ENCODE measurements at regions not wholly inside any gene's neighbourhood (a gene's known extent, or its start where the extent isn't known, plus 50 kb on each side); places are given as distances from the start of the nearest gene placed in this dataset.

DNA sequence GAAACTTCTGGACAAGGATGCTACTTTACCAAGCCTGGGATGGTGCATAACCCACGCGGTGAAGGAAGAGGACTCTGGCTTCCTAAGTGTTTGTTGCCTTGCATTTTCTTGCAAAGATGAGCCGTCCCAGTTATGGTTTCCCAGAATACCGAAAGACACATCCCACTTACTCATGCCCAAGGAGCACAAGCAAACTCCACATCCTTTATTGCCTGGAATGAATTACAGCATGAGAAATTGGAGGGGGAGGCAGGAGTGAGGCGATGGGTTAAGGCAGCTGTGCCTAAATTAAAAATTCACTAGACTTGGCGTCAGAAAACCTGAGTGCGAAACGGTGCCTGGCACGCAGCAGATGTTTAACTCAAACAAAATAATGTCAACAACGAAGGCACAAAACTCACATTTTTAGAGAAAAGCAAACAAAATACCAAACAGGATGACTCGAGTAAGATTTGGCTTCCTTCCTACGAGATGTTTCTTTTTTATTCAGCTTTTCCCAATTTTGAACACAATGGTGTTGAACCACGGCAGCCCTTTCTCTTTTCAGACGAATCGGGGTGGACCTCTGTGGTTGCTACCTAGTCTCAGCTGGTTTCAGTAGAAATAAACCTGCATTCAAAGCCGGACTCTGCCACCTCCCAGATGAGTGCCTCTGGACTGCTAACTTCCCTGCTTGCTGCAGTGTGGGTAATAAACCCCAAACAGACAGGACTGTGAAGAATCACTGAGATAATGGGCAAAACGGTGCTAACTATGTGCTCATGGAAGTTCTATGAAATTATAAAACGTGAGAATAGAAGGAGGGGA is 100.3 kb upstream of the NCK2 start:
- H3K4me3 ChIP-seq (ENCODE audit: control insufficient read depth in 2 of 3, extremely low read depth in 1 of 3, insufficient read depth in 2 of 3, low read depth in 1 of 3, low read length in 3 of 3), result no peak overlapping the region
- no peaks in the 10 kb centered on the region for H3K79me2 ChIP-seq (ENCODE audit: control insufficient read depth, insufficient read depth, low read length)
- H3K27ac ChIP-seq (ENCODE audit: control insufficient read depth, insufficient read depth, low read length), result no peak overlapping the region
- H3K36me3 ChIP-seq (ENCODE audit: control insufficient read depth in 2 of 2, extremely low read depth in 1 of 2, insufficient read depth in 2 of 2, low read length in 2 of 2), result no peaks in the 10 kb centered on the region
- no peak overlapping the region for H3K4me2 ChIP-seq (ENCODE audit: control insufficient read depth, extremely low read depth, insufficient read depth, low read depth, low read length)
- dilution Hi-C loops (cut with MboI; ENCODE audit: extremely low pct_ligation_motif_present, low sequenced_read_pairs), result no loop called here
- H3K9me1 ChIP-seq (ENCODE audit: control insufficient read depth, extremely low read depth, insufficient read depth, low read length), result no peaks in the 10 kb centered on the region
- no peak for DNase-seq (ENCODE audit: low read depth, low spot score)
- FAIRE-seq, result no peak
- H3K9ac ChIP-seq (ENCODE audit: control insufficient read depth, extremely low read depth, insufficient read depth, low read length), result no peak overlapping the region
- H2AFZ ChIP-seq (ENCODE audit: control insufficient read depth, low read length), result no peak overlapping the region
- no peaks in the 10 kb centered on the region for H3K4me1 ChIP-seq (ENCODE audit: control insufficient read depth, extremely low read depth, insufficient read depth, low read length)
- no peaks in the 10 kb centered on the region for H4K20me1 ChIP-seq (ENCODE audit: control insufficient read depth, extremely low read depth, insufficient read depth, low read length)
- TF ChIP-seq, protein P1, sequence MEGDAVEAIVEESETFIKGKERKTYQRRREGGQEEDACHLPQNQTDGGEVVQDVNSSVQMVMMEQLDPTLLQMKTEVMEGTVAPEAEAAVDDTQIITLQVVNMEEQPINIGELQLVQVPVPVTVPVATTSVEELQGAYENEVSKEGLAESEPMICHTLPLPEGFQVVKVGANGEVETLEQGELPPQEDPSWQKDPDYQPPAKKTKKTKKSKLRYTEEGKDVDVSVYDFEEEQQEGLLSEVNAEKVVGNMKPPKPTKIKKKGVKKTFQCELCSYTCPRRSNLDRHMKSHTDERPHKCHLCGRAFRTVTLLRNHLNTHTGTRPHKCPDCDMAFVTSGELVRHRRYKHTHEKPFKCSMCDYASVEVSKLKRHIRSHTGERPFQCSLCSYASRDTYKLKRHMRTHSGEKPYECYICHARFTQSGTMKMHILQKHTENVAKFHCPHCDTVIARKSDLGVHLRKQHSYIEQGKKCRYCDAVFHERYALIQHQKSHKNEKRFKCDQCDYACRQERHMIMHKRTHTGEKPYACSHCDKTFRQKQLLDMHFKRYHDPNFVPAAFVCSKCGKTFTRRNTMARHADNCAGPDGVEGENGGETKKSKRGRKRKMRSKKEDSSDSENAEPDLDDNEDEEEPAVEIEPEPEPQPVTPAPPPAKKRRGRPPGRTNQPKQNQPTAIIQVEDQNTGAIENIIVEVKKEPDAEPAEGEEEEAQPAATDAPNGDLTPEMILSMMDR (optimal IDR thresholded peaks at IDR 0.05 in 1 of 3, IDR thresholded peaks at IDR 0.05 in 1 of 3, conservative IDR thresholded peaks at IDR 0.05 in 1 of 3; ENCODE audit: extremely low read depth in 1 of 3, insufficient read depth in 2 of 3, low read length in 3 of 3), result no peak
- no peak for TF ChIP-seq EZH2 (IDR thresholded peaks at IDR 0.05; ENCODE audit: low read length)
- H3K9me3 ChIP-seq (ENCODE audit: control insufficient read depth, low read depth, low read length), result no peaks in the 10 kb centered on the region
- peaks cover 19% of the 10 kb centered on the region for H3K27me3 ChIP-seq (ENCODE audit: control insufficient read depth, extremely low read depth, insufficient read depth, low read length)

DNA sequence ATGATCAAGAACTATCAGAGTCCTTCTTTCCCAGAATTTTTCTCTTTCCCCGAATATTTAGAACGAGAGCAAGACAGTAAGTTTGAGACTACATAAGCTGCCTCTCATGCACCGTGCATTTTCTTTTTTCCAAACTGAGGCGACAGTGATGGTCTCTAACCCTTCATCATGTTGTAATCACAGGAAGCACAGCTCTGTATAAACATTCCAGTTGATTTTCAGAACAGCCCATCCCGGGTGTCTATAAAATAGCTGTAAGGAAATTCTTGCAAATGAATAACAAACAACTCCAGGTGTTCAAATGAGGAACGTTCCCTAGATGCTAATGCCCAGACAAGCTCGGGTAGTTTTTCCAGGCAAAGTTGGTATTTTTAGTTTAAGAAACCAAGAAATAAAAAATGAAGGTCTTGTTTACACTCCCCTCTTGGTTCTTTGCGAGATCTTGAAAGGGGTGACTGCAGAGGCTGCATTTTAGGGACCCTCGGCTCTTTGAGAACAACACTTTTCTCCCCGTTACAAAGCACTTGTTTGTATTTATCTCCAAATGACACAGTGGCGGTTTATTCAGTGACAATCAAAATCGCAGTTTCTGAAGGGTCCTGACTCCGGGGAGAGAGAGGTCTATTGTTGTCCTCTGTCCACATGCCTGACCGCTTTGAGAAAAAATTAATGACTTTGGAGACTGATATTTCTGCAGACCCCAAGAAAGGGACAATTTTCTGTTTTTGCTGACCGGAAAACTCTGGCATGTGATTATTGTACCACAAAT is 101.1 kb upstream of the NCK2 start:
- H3K4me3 ChIP-seq (ENCODE audit: control insufficient read depth in 2 of 3, extremely low read depth in 1 of 3, insufficient read depth in 2 of 3, low read depth in 1 of 3, low read length in 3 of 3), result no peak overlapping the region
- H3K4me2 ChIP-seq (ENCODE audit: control insufficient read depth, extremely low read depth, insufficient read depth, low read depth, low read length), result no peak overlapping the region
- H3K4me1 ChIP-seq (ENCODE audit: control insufficient read depth, extremely low read depth, insufficient read depth, low read length), result no peaks in the 10 kb centered on the region
- peaks cover 19% of the 10 kb centered on the region for H3K27me3 ChIP-seq (ENCODE audit: control insufficient read depth, extremely low read depth, insufficient read depth, low read length)
- no peaks in the 10 kb centered on the region for H3K36me3 ChIP-seq (ENCODE audit: control insufficient read depth in 2 of 2, extremely low read depth in 1 of 2, insufficient read depth in 2 of 2, low read length in 2 of 2)
- no peaks in the 10 kb centered on the region for H3K79me2 ChIP-seq (ENCODE audit: control insufficient read depth, insufficient read depth, low read length)
- H3K9me3 ChIP-seq (ENCODE audit: control insufficient read depth, low read depth, low read length), result no peaks in the 10 kb centered on the region
- no peaks in the 10 kb centered on the region for H4K20me1 ChIP-seq (ENCODE audit: control insufficient read depth, extremely low read depth, insufficient read depth, low read length)
- DNase-seq (ENCODE audit: low read depth, low spot score), result no peak
- TF ChIP-seq EZH2 (IDR thresholded peaks at IDR 0.05; ENCODE audit: low read length), result no peak
- TF ChIP-seq, protein P1 (optimal IDR thresholded peaks at IDR 0.05 in 1 of 3, IDR thresholded peaks at IDR 0.05 in 1 of 3, conservative IDR thresholded peaks at IDR 0.05 in 1 of 3; ENCODE audit: extremely low read depth in 1 of 3, insufficient read depth in 2 of 3, low read length in 3 of 3), result no peak
- H2AFZ ChIP-seq (ENCODE audit: control insufficient read depth, low read length), result no peak overlapping the region
- dilution Hi-C loops (cut with MboI; ENCODE audit: extremely low pct_ligation_motif_present, low sequenced_read_pairs), result no loop called here
- no peak overlapping the region for H3K27ac ChIP-seq (ENCODE audit: control insufficient read depth, insufficient read depth, low read length)
- no peak overlapping the region for H3K9ac ChIP-seq (ENCODE audit: control insufficient read depth, extremely low read depth, insufficient read depth, low read length)
- no peaks in the 10 kb centered on the region for H3K9me1 ChIP-seq (ENCODE audit: control insufficient read depth, extremely low read depth, insufficient read depth, low read length)
- no peak for FAIRE-seq

Measured in keratinocyte (primary cell).